22Rv1 (cell line): ENCODE measurements at regions not wholly inside any gene's neighbourhood (a gene's known extent, or its start where the extent isn't known, plus 50 kb on each side); places are given as distances from the start of the nearest gene placed in this dataset.

ENCODE experiments used
- H3K27ac ChIP-seq: fragments of 450-650 bp; 2 replicates; pipeline ENCODE4 v1.5.1; 2017
- ZFX ChIP-seq: fragments of 450-650 bp; IDR thresholded peaks from 2 replicates; pipeline ENCODE4 v1.6.1; 2017; ENCODE audit warnings: antibody characterized with exemption, borderline replicate concordance
- TF ChIP-seq, protein P1 (sequence below): fragments of 450-650 bp; IDR thresholded peaks from 2 replicates; pipeline ENCODE4 v1.5.1; 2017; ENCODE audit warnings: mild to moderate bottlenecking

DNA sequence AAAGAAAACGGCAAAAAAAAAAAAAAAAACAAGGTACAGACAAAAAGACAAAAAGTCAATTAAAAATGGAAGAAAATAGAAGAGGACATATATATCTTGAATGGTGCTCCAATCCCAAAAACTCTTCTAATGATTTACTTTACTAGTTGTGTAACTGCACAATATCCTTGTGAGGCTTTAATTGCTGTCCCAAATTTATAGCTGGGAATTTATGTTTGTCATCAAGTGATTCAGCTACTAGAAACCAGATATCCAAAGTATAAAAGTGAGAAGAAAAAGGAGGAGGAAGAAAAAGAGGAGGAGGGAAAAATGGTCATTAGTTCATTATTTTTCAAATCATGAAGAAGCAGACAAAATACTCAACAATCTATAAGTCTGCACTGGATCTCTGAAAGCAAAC, 150.8 kb upstream of the ARPP21 start:
- no peak for TF ChIP-seq ZFX
- TF ChIP-seq, protein P1, sequence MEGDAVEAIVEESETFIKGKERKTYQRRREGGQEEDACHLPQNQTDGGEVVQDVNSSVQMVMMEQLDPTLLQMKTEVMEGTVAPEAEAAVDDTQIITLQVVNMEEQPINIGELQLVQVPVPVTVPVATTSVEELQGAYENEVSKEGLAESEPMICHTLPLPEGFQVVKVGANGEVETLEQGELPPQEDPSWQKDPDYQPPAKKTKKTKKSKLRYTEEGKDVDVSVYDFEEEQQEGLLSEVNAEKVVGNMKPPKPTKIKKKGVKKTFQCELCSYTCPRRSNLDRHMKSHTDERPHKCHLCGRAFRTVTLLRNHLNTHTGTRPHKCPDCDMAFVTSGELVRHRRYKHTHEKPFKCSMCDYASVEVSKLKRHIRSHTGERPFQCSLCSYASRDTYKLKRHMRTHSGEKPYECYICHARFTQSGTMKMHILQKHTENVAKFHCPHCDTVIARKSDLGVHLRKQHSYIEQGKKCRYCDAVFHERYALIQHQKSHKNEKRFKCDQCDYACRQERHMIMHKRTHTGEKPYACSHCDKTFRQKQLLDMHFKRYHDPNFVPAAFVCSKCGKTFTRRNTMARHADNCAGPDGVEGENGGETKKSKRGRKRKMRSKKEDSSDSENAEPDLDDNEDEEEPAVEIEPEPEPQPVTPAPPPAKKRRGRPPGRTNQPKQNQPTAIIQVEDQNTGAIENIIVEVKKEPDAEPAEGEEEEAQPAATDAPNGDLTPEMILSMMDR: no peak

DNA sequence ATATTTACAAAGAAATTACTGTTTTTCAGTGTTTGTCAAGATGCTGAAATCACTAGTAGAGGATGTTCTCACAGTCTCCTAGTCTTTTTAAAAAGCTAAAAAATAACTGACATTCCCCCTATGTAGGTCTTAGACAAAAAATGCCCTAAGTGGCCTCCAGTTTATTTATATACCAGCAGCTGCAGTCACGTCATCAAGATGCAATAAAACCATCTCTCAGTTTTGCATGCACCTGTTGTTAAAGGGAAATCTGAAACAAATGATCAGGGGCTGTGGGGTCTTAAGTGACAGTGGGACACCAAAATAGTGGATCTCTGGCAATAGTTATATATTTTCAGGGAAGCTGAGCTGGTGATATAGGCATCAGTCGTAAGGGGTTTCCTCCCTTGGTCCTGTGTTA, 146.5 kb upstream of the ARPP21 start:
- no peak for TF ChIP-seq ZFX
- TF ChIP-seq, protein P1: no peak
- no peak overlapping the region for H3K27ac ChIP-seq

More for the DNA sequence above, 150.8 kb upstream of the ARPP21 start:
- H3K27ac ChIP-seq: no peak overlapping the region

DNA sequence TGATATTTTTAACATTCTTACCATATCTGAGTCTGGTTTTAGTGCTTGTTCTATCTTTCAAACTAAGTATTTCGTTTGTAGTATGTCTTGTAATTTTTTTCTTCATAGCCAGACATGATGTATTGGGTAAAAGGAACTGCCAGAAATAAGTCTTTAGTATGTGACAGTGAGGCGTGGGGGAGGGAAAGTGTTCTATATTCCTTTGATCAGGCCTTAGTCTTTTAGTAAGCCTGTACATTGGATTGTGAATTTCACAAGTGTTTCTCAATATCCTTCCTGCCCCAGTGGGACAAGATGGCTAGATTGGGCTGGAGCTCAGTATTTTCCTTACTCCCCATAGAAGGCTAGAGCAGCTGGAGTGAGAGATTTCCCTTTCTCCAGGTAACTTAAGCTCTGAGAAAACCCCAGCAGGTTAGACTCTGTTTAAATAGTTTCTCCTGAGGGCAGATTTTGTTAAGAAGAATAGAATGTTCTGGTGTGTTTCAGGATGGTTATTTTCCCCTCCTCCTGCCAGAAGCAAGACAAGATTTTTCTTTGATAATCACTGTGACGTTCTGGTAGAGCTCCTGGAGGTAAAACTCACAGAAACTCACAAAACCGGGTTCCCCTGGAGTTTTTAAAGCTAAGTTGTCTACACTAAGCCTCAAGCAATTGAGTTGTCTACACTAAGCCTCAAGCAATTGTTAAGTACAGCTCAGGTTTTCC, 140.7 kb upstream of the ARPP21 start:
- H3K27ac ChIP-seq: no peak overlapping the region

DNA sequence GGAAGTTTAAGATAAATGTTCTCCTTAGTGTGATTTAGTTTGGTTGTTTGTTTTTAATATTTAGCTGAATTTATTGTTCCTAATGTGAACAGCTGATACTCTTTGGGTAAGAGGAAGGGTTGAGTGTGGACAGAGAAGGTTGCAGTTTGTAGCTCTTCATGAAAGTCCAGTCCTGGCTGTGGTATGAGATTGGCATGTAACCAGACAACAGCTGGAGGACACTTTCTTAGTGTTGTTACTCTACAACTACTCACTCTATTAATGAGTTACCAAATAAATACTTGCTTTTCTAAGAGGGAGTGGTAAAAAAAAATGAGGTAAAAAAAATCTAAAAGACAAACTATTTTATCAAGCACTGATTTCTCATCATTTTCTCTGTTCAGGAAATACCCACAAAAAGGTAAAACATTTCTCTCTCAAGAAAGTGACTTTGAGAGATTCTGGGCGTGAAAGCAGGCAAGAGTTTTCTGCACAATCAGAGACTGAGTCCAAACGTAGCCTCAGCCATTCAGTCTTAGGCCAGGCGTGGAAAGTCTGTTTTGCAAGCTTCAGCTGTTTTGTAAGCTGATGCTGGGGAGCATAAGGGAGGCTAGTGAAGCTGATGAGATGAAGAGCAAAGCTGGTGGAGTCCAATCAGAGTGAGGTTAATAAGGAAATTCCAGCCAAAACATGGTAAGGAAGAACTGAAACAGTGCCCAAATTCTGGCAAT, 138.5 kb upstream of the ARPP21 start:
- no peak overlapping the region for H3K27ac ChIP-seq
- TF ChIP-seq, protein P1: no peak
- no peak for TF ChIP-seq ZFX

More for the DNA sequence above, 140.7 kb upstream of the ARPP21 start:
- TF ChIP-seq, protein P1: no peak
- TF ChIP-seq ZFX: no peak

DNA sequence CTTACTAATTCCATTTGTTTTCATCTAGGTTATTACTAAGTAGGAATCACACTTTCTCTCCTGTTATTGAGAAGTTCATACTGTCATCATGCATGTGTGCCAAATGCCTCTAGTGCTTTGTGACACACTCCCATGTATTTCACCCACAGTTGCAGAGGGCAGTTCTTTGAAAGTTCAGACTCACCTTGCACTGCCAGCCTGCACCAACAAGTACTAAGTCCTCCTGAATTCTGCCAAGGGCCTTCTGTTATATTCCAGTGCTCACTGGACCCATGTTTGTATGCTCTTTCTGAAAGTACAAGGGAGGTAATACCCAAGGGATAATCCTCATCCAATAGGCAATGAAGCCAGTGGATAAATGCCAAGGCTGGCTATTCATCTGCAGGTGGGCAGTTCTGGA, 136.6 kb upstream of the ARPP21 start:
- H3K27ac ChIP-seq: no peak overlapping the region
- TF ChIP-seq, protein P1: no peak
- TF ChIP-seq ZFX: no peak

DNA sequence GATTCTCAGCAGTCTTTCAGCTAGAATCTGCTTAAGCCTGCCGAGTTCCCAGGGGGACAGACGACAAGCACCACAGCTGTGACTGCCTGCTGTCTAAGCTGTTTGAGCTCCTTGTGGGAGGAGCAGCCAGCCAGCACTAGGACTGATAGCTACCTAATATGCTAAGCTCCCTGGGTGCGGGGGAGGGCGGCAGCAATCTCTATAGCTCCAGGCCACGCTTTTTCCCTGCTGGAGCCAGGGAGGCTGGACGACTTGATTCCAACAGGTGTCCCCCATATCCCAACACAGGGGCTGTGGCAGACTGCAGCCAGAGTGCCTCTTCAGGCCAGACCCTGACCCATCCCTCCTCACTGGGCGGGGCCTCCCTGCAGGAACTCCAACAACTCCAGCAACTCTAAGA, 134.1 kb upstream of the ARPP21 start:
- no peak overlapping the region for H3K27ac ChIP-seq
- TF ChIP-seq, protein P1: no peak
- TF ChIP-seq ZFX: no peak

DNA sequence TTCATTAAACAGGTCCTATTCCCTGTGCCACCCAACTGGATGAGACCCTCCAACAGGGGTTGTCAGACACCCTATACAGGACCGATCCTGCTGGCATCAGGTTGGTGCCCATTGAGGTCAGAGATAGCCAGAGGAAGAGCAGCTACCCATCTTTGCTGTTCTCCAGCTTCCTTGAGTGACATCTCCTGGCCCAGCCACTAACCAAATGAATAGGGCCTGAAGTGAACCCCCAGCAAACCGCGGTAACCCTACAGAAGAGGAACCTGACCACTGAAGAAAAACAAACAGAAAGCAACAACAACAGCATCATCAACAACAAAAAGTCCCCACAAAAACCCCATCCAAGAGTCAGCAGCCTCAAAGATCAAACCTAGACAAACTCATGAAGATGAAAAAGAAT, 133.6 kb upstream of the ARPP21 start:
- TF ChIP-seq, protein P1: no peak
- no peak for TF ChIP-seq ZFX
- no peak overlapping the region for H3K27ac ChIP-seq
